ENCODE measurements at regions not wholly inside any gene's neighbourhood (a gene's known extent, or its start where the extent isn't known, plus 50 kb on each side); places are given as distances from the start of the nearest gene placed in this dataset.
"Not testable (repeated sequence)": the region's sequence is repeated elsewhere in the genome, so short reads cannot be mapped to it uniquely, and the experiment has no call there.

GRCh38 chr6:100223952-100224351 is 229.9 kb upstream of the MCHR2 start:
- not testable (repeated sequence) for H3K27me3 ChIP-seq (ENCODE audit: insufficient read depth, low read length); H3K9me3 ChIP-seq (ENCODE audit: low read depth, low read length); H3K4me1 ChIP-seq (ENCODE audit: insufficient read depth, low read length); H3K4me3 ChIP-seq (ENCODE audit: low read length)

GRCh38 chr6:100220543-100220942 is 226.5 kb upstream of the MCHR2 start:
- H3K27me3 ChIP-seq (ENCODE audit: insufficient read depth, low read length), result no peaks in the 10 kb centered on the region
- no peaks in the 10 kb centered on the region for H3K4me1 ChIP-seq (ENCODE audit: insufficient read depth, low read length)
- no peaks in the 10 kb centered on the region for H3K9me3 ChIP-seq (ENCODE audit: low read depth, low read length)
- no peak overlapping the region for H3K4me3 ChIP-seq (ENCODE audit: low read length)

- Histone ChIP-seq H3K9me3 (ENCODE audit: low read depth, low read length) (no peaks in the 10 kb centered on the region), H3K4me3 (ENCODE audit: low read length) (no peak overlapping the region), H3K27me3 (ENCODE audit: insufficient read depth, low read length) (no peaks in the 10 kb centered on the region), H3K4me1 (ENCODE audit: insufficient read depth, low read length) (no peaks in the 10 kb centered on the region)
Measured at GRCh38 chr6:100217225-100218012, 223.4 kb upstream of the MCHR2 start.

- Histone ChIP-seq H3K4me3 (ENCODE audit: low read length) (no peak overlapping the region), H3K27me3 (ENCODE audit: insufficient read depth, low read length) (no peaks in the 10 kb centered on the region), H3K4me1 (ENCODE audit: insufficient read depth, low read length) (no peaks in the 10 kb centered on the region), H3K9me3 (ENCODE audit: low read depth, low read length) (no peaks in the 10 kb centered on the region)
Measured at GRCh38 chr6:100216760-100217159, 222.7 kb upstream of the MCHR2 start.

GRCh38 chr6:100212131-100212530 is 218.1 kb upstream of the MCHR2 start:
- Histone ChIP-seq H3K4me3 (ENCODE audit: low read length) (no peak overlapping the region), H3K9me3 (ENCODE audit: low read depth, low read length) (no peaks in the 10 kb centered on the region), H3K27me3 (ENCODE audit: insufficient read depth, low read length) (no peaks in the 10 kb centered on the region), H3K4me1 (ENCODE audit: insufficient read depth, low read length) (no peaks in the 10 kb centered on the region)

- Histone ChIP-seq H3K4me1 (ENCODE audit: insufficient read depth, low read length) (no peaks in the 10 kb centered on the region), H3K4me3 (ENCODE audit: low read length) (no peak overlapping the region)
Measured at GRCh38 chr6:100210137-100211117, 216.4 kb upstream of the MCHR2 start.

GRCh38 chr6:100209323-100210136 is 215.5 kb upstream of the MCHR2 start:
- no peaks in the 10 kb centered on the region for H3K9me3 ChIP-seq (ENCODE audit: low read depth, low read length)
- H3K4me3 ChIP-seq (ENCODE audit: low read length), result no peak overlapping the region
- H3K27me3 ChIP-seq (ENCODE audit: insufficient read depth, low read length), result no peaks in the 10 kb centered on the region
- H3K4me1 ChIP-seq (ENCODE audit: insufficient read depth, low read length), result no peaks in the 10 kb centered on the region

More at GRCh38 chr6:100210137-100211117, 216.4 kb upstream of the MCHR2 start:
- H3K27me3 ChIP-seq (ENCODE audit: insufficient read depth, low read length), result no peaks in the 10 kb centered on the region
- no peaks in the 10 kb centered on the region for H3K9me3 ChIP-seq (ENCODE audit: low read depth, low read length)

- Histone ChIP-seq H3K27me3 (ENCODE audit: insufficient read depth, low read length) (no peaks in the 10 kb centered on the region), H3K4me3 (ENCODE audit: low read length) (no peak overlapping the region), H3K9me3 (ENCODE audit: low read depth, low read length) (no peaks in the 10 kb centered on the region), H3K4me1 (ENCODE audit: insufficient read depth, low read length) (no peaks in the 10 kb centered on the region)
Measured at GRCh38 chr6:100203400-100203799, 209.4 kb upstream of the MCHR2 start.

- Histone ChIP-seq H3K4me3 (ENCODE audit: low read length) (no peak overlapping the region), H3K27me3 (ENCODE audit: insufficient read depth, low read length) (no peaks in the 10 kb centered on the region), H3K9me3 (ENCODE audit: low read depth, low read length) (no peaks in the 10 kb centered on the region), H3K4me1 (ENCODE audit: insufficient read depth, low read length) (no peaks in the 10 kb centered on the region)
Measured at GRCh38 chr6:100202417-100203194, 208.6 kb upstream of the MCHR2 start.

- not testable (repeated sequence) for H3K9me3 ChIP-seq (ENCODE audit: low read depth, low read length); H3K27me3 ChIP-seq (ENCODE audit: insufficient read depth, low read length); H3K4me3 ChIP-seq (ENCODE audit: low read length); H3K4me1 ChIP-seq (ENCODE audit: insufficient read depth, low read length)
Measured at GRCh38 chr6:100196214-100196982, 202.4 kb upstream of the MCHR2 start.

GRCh38 chr6:100195244-100195643 is 201.2 kb upstream of the MCHR2 start:
- H3K4me3 ChIP-seq (ENCODE audit: low read length); H3K27me3 ChIP-seq (ENCODE audit: insufficient read depth, low read length); H3K4me1 ChIP-seq (ENCODE audit: insufficient read depth, low read length); H3K9me3 ChIP-seq (ENCODE audit: low read depth, low read length): not testable (repeated sequence)

- Histone ChIP-seq H3K9me3 (ENCODE audit: low read depth, low read length) (no peaks in the 10 kb centered on the region), H3K4me3 (ENCODE audit: low read length) (no peak overlapping the region), H3K4me1 (ENCODE audit: insufficient read depth, low read length) (no peaks in the 10 kb centered on the region), H3K27me3 (ENCODE audit: insufficient read depth, low read length) (no peaks in the 10 kb centered on the region)
Measured at GRCh38 chr6:100194535-100194934, 200.5 kb upstream of the MCHR2 start.

- H3K27me3 ChIP-seq (ENCODE audit: insufficient read depth, low read length), result no peaks in the 10 kb centered on the region
- H3K4me3 ChIP-seq (ENCODE audit: low read length), result no peak overlapping the region
- no peaks in the 10 kb centered on the region for H3K9me3 ChIP-seq (ENCODE audit: low read depth, low read length)
- no peaks in the 10 kb centered on the region for H3K4me1 ChIP-seq (ENCODE audit: insufficient read depth, low read length)
Measured at GRCh38 chr6:100188754-100189153, 194.7 kb upstream of the MCHR2 start.

GRCh38 chr6:100186552-100186951 is 192.5 kb upstream of the MCHR2 start:
- Histone ChIP-seq H3K4me3 (ENCODE audit: low read length) (no peak overlapping the region), H3K27me3 (ENCODE audit: insufficient read depth, low read length) (no peaks in the 10 kb centered on the region), H3K4me1 (ENCODE audit: insufficient read depth, low read length) (no peaks in the 10 kb centered on the region), H3K9me3 (ENCODE audit: low read depth, low read length) (no peaks in the 10 kb centered on the region)
